Neural progenitor cell (in vitro differentiated cells): ENCODE measurements at regions not wholly inside any gene's neighbourhood (a gene's known extent, or its start where the extent isn't known, plus 50 kb on each side); places are given as distances from the start of the nearest gene placed in this dataset.

Experiments
- EZH2 ChIP-seq: fragments of 200-600 bp; sonication (generic); IDR thresholded peaks from 2 replicates; pipeline ENCODE4 v1.6.1; 2017; ENCODE audit warnings: antibody characterized with exemption, mild to moderate bottlenecking, moderate library complexity
- EZH2phosphoT487 ChIP-seq: fragments of 200-600 bp; sonication (generic); IDR thresholded peaks from 2 replicates; pipeline ENCODE4 v1.6.1; 2017; ENCODE audit warnings: antibody characterized with exemption
- TF ChIP-seq, protein P1 (sequence below): fragments of 200-600 bp; sonication (generic); IDR thresholded peaks from 2 replicates; pipeline ENCODE4 v1.5.1; 2017; ENCODE audit warnings: antibody characterized with exemption, mild to moderate bottlenecking

DNA sequence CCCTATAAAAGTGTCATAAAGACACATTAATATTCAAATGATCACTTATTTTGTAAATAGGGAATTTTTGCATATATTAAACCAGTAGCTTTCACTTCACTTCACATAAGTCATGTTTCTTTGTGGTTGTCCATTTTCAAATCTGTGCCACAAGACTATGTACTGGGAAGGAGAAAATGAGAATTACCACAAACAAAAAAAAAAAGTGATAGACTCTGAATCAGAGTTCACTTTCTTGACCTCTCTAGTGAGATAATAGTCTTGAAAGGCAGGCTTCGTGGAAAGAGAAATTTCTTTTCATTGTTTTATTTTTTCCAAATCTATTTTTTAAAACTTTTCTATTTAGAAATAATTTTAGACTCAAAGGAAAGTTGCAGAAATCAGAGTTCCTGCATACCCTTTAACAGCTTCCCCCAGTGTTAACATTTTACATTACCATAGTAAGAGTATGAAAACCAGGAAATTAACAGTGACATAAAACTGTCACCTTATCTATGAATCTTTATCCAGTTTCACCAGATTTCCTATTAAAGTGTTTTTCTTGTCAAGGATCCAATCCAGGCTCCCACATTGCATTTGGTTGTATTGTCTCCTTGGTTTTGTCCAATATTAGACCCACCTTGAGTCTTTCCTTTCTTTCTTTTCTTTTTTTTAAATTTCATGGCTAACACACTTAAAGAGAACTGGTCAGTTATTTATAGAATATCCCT is 215.4 kb upstream of the PGRMC2 start:
- TF ChIP-seq, protein P1, sequence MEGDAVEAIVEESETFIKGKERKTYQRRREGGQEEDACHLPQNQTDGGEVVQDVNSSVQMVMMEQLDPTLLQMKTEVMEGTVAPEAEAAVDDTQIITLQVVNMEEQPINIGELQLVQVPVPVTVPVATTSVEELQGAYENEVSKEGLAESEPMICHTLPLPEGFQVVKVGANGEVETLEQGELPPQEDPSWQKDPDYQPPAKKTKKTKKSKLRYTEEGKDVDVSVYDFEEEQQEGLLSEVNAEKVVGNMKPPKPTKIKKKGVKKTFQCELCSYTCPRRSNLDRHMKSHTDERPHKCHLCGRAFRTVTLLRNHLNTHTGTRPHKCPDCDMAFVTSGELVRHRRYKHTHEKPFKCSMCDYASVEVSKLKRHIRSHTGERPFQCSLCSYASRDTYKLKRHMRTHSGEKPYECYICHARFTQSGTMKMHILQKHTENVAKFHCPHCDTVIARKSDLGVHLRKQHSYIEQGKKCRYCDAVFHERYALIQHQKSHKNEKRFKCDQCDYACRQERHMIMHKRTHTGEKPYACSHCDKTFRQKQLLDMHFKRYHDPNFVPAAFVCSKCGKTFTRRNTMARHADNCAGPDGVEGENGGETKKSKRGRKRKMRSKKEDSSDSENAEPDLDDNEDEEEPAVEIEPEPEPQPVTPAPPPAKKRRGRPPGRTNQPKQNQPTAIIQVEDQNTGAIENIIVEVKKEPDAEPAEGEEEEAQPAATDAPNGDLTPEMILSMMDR, result no peak
- TF ChIP-seq EZH2phosphoT487 (no peak), EZH2 (no peak)
